ENCODE measurements at regions not wholly inside any gene's neighbourhood (a gene's known extent, or its start where the extent isn't known, plus 50 kb on each side); places are given as distances from the start of the nearest gene placed in this dataset.

DNA sequence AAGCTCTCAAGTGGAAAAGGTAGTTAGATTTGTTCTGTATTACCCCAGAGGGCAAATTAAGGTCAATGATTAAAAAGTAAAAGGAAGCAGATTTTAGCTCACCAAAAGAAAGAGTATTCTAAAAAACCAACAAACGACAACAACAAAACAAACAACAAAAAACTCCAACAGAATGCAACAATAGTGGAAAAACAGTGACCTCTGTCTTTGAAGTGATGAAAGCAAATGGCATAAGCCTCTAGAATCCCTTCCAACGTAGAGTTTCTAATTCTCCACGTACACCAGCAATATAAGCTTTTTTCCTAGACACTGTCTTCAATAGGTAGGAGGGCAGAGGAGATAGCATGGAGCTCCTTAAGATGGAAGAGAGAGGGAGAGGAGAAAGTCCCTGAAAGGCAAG is 359.1 kb downstream of the TTLL7 start:
- no peak for TF ChIP-seq POLR2AphosphoS5 (IDR thresholded peaks at IDR 0.05; ENCODE audit: low read depth, low read length)
- no peak for TF ChIP-seq FOXP2 (optimal IDR thresholded peaks at IDR 0.05; ENCODE audit: borderline replicate concordance, extremely low read depth, extremely low read length, insufficient read depth)
- TF ChIP-seq TAF1 (IDR thresholded peaks at IDR 0.05; ENCODE audit: borderline replicate concordance, insufficient read depth, low read length) = no peak
- TF ChIP-seq, protein P1, sequence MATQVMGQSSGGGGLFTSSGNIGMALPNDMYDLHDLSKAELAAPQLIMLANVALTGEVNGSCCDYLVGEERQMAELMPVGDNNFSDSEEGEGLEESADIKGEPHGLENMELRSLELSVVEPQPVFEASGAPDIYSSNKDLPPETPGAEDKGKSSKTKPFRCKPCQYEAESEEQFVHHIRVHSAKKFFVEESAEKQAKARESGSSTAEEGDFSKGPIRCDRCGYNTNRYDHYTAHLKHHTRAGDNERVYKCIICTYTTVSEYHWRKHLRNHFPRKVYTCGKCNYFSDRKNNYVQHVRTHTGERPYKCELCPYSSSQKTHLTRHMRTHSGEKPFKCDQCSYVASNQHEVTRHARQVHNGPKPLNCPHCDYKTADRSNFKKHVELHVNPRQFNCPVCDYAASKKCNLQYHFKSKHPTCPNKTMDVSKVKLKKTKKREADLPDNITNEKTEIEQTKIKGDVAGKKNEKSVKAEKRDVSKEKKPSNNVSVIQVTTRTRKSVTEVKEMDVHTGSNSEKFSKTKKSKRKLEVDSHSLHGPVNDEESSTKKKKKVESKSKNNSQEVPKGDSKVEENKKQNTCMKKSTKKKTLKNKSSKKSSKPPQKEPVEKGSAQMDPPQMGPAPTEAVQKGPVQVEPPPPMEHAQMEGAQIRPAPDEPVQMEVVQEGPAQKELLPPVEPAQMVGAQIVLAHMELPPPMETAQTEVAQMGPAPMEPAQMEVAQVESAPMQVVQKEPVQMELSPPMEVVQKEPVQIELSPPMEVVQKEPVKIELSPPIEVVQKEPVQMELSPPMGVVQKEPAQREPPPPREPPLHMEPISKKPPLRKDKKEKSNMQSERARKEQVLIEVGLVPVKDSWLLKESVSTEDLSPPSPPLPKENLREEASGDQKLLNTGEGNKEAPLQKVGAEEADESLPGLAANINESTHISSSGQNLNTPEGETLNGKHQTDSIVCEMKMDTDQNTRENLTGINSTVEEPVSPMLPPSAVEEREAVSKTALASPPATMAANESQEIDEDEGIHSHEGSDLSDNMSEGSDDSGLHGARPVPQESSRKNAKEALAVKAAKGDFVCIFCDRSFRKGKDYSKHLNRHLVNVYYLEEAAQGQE (IDR thresholded peaks at IDR 0.05; ENCODE audit: insufficient read depth in 1 of 2, low read depth in 2 of 2, low read length in 2 of 2) = no peak
- no peak for TF ChIP-seq SIN3A (IDR thresholded peaks at IDR 0.05; ENCODE audit: borderline replicate concordance, insufficient read depth, low read length)
